HEK293T (cell line): ENCODE measurements at regions not wholly inside any gene's neighbourhood (a gene's known extent, or its start where the extent isn't known, plus 50 kb on each side); places are given as distances from the start of the nearest gene placed in this dataset.

Experiments used
- CTCF ChIA-PET: fragments of 350-600 bp; formaldehyde crosslinking; extraction: SDS; loops from one replicate; lab custom pipeline; 2021; ENCODE audit warnings: antibody characterized with exemption, inconsistent platforms; lab: Yijun Ruan, JAX
- POLR2A ChIA-PET: fragments of 350-600 bp; formaldehyde crosslinking; extraction: SDS; loops from one replicate; lab custom pipeline; 2020; ENCODE audit warnings: antibody characterized with exemption, inconsistent platforms; lab: Yijun Ruan, JAX
- DNase-seq: peaks from one replicate; pipeline ENCODE4 v3.0.0; 2012; ENCODE audit warnings: mixed read lengths; ENCODE audit errors: extremely low spot score
- ARNT ChIP-seq: fragments of 450-650 bp; IDR thresholded peaks from 2 replicates; pipeline ENCODE4 v1.6.1; 2017; ENCODE audit warnings: mild to moderate bottlenecking
- BHLHE40 ChIP-seq: fragments of 450-650 bp; IDR thresholded peaks from 2 replicates; pipeline ENCODE4 v1.6.1; 2016; ENCODE audit warnings: mild to moderate bottlenecking, moderate library complexity, borderline replicate concordance
- CTBP1 ChIP-seq: fragments of 450-650 bp; IDR thresholded peaks from 2 replicates; pipeline ENCODE4 v1.6.1; 2016; ENCODE audit warnings: borderline replicate concordance
- ELF4 ChIP-seq: fragments of 450-650 bp; IDR thresholded peaks from 2 replicates; pipeline ENCODE4 v1.6.1; 2017; ENCODE audit warnings: antibody characterized with exemption
- FOXA1 ChIP-seq: fragments of 450-650 bp; IDR thresholded peaks from 2 replicates; pipeline ENCODE4 v1.6.1; 2016; ENCODE audit warnings: mild to moderate bottlenecking
- FOXK2 ChIP-seq: fragments of 450-650 bp; IDR thresholded peaks from 2 replicates; pipeline ENCODE4 v1.6.1; 2016; ENCODE audit warnings: mild to moderate bottlenecking
- FOXM1 ChIP-seq: fragments of 450-650 bp; IDR thresholded peaks from 2 replicates; pipeline ENCODE4 v1.6.1; 2017; ENCODE audit warnings: mild to moderate bottlenecking, borderline replicate concordance
- HDGF ChIP-seq: fragments of 450-650 bp; IDR thresholded peaks from 2 replicates; pipeline ENCODE4 v1.6.1; 2017; ENCODE audit warnings: antibody characterized with exemption, borderline replicate concordance
- L3MBTL2 ChIP-seq: fragments of 450-650 bp; conservative IDR thresholded peaks from 2 replicates; pipeline ENCODE4 v1.6.1; 2016; ENCODE audit warnings: mild to moderate bottlenecking
- LEF1 ChIP-seq: fragments of 450-650 bp; IDR thresholded peaks from 2 replicates; pipeline ENCODE4 v1.6.1; 2017; ENCODE audit warnings: mild to moderate bottlenecking, borderline replicate concordance
- NFRKB ChIP-seq: fragments of 450-650 bp; IDR thresholded peaks from 2 replicates; pipeline ENCODE4 v1.6.1; 2016; ENCODE audit warnings: mild to moderate bottlenecking, moderate library complexity
- PKNOX1 ChIP-seq: fragments of 450-650 bp; IDR thresholded peaks from 2 replicates; pipeline ENCODE4 v1.6.1; 2016
- SP1 ChIP-seq: fragments of 450-650 bp; IDR thresholded peaks from 2 replicates; pipeline ENCODE4 v1.6.1; 2017
- SUZ12 ChIP-seq: fragments of 450-650 bp; IDR thresholded peaks from 2 replicates; pipeline ENCODE4 v1.6.1; 2016; ENCODE audit warnings: mild to moderate bottlenecking
- TARDBP ChIP-seq: fragments of 450-650 bp; IDR thresholded peaks from 2 replicates; pipeline ENCODE4 v1.6.1; 2016
- ZNF384 ChIP-seq: fragments of 450-650 bp; IDR thresholded peaks from 2 replicates; pipeline ENCODE4 v1.6.1; 2016

GRCh38 chr20:46823753-46824152, 70.9 kb upstream of the EYA2 start:
- no peak for TF ChIP-seq FOXM1
- TF ChIP-seq L3MBTL2 = no peak
- no peak for TF ChIP-seq LEF1
- no peak for TF ChIP-seq SP1
- TF ChIP-seq PKNOX1 = no peak
- no peak for TF ChIP-seq HDGF
- no peak for TF ChIP-seq ARNT
- TF ChIP-seq NFRKB = no peak
- TF ChIP-seq TARDBP = no peak
- TF ChIP-seq ELF4 = no peak
- TF ChIP-seq BHLHE40 = no peak
- no peak for TF ChIP-seq ZNF384
- no peak for TF ChIP-seq SUZ12
- TF ChIP-seq CTBP1 = no peak
- TF ChIP-seq FOXK2 = no peak
- no peak for TF ChIP-seq FOXA1
- DNase-seq = no peak
- POLR2A ChIA-PET = no interaction called here
- CTCF ChIA-PET = no interaction called here

DNA sequence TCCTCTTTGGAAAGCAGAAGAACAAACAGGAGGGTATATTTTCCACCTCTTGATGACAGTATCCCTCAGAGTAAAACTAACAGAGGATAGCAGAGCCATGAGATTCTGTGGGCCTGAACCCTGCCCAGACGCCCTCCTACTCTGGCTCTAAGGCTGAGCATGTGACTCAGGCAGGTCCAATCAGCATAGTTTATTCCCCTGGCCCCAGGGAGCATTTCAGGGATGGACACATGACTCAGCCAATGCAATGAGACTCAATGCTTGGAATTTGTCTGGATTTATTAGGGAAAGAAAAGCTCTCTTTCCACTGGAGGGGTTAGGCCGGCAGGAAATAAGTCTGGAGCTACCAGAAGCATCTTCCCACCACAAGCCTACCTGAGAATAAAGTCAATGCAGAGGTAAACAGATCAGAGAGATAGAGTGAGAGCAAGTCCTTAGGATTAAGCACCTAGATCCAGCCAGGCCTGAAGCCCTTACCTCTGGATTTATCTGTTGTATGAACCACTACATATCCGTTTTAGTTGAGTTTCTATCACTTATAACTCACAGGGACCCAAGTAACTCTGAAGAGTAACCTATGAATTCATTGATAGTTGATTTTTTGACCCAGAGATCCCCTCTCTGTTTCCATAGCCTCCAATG, 68.2 kb upstream of the EYA2 start:
- POLR2A ChIA-PET = interaction anchor here (0.9 kb wide), 1 partner anchor 12 kb away, joined by 3 read pairs; no protein-coding TSS in a partner anchor
- no peak for TF ChIP-seq ARNT
- peak; percentile 74 for TF ChIP-seq PKNOX1
- DNase-seq = no peak
- CTCF ChIA-PET = no interaction called here

- TF ChIP-seq FOXM1 (no peak), LEF1 (no peak), ZNF384 (no peak), NFRKB (no peak), TARDBP (no peak), SUZ12 (no peak), BHLHE40 (no peak), HDGF (no peak), FOXA1 (no peak), SP1 (no peak), CTBP1 (no peak), ARNT (no peak), PKNOX1 (no peak), ELF4 (no peak), FOXK2 (no peak), L3MBTL2 (no peak)
- ChIA-PET CTCF (no interaction called here), POLR2A (interaction anchor here (0.9 kb wide), 1 partner anchor 13 kb away, joined by 3 read pairs; no protein-coding TSS in a partner anchor)
Observed at GRCh38 chr20:46827718-46828458, 66.8 kb upstream of the EYA2 start.

GRCh38 chr20:46828471-46828870, 66.2 kb upstream of the EYA2 start:
- ChIA-PET POLR2A (interaction anchor here (0.6 kb wide), 1 partner anchor 19 kb away, joined by 3 read pairs; no protein-coding TSS in a partner anchor), CTCF (no interaction called here)
- no peak for TF ChIP-seq FOXA1
- no peak for TF ChIP-seq FOXK2
- no peak for TF ChIP-seq NFRKB
- no peak for TF ChIP-seq FOXM1
- TF ChIP-seq ARNT = no peak
- TF ChIP-seq SUZ12 = no peak
- TF ChIP-seq L3MBTL2 = no peak
- TF ChIP-seq LEF1 = no peak
- no peak for TF ChIP-seq BHLHE40
- no peak for TF ChIP-seq ELF4
- TF ChIP-seq ZNF384 = no peak
- no peak for TF ChIP-seq TARDBP
- no peak for TF ChIP-seq PKNOX1
- TF ChIP-seq SP1 = no peak
- no peak for TF ChIP-seq HDGF
- TF ChIP-seq CTBP1 = no peak
- DNase-seq = no peak

More at GRCh38 chr20:46827718-46828458, 66.8 kb upstream of the EYA2 start:
- DNase-seq = no peak

DNA sequence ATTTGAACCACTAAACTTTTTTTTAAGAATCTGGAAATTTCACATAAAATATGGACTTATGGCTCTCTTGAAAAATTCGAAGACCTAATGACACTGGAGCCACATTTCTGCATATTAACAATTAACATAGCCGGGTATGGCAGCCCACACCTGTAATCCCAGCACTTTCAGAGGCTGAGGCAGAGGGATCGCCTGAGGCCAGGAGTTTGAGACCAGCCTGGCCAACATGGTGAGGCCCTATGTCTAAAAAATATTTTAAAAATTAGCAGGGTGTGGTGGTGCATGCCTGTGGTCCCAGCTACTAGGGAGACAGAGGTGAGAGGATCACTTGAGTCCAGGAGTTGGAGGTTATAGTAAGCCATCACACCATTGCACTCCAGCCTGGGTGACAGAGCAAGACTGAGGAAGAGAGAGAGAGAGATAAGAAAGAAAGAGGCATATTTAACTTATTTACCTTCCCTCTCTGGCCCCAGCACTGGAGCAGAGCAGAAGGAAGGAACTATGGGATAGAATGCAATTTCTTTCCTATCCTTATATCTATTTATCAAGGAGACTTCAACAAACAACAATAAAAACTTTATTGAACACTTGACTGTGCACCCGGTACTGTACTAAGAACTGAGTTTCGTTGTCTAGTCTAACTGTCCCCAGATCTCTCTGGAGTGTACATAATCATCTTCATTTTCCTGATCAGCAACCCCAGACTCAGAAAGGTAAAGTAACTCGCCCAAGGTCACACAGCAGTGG, 63.6 kb upstream of the EYA2 start:
- POLR2A ChIA-PET = no interaction called here
- no peak for DNase-seq
- CTCF ChIA-PET = no interaction called here

More for the DNA sequence above, 63.6 kb upstream of the EYA2 start:
- TF ChIP-seq BHLHE40 (no peak), ZNF384 (no peak), FOXK2 (no peak), SP1 (no peak), ELF4 (no peak), FOXM1 (no peak), FOXA1 (no peak), CTBP1 (no peak), LEF1 (no peak), SUZ12 (no peak), PKNOX1 (no peak), L3MBTL2 (no peak), NFRKB (no peak), TARDBP (no peak), ARNT (no peak), HDGF (no peak)
